ENCODE measurements at regions not wholly inside any gene's neighbourhood (a gene's known extent, or its start where the extent isn't known, plus 50 kb on each side); places are given as distances from the start of the nearest gene placed in this dataset.
"Not testable (repeated sequence)": the region's sequence is repeated elsewhere in the genome, so short reads cannot be mapped to it uniquely, and the experiment has no call there.

DNA sequence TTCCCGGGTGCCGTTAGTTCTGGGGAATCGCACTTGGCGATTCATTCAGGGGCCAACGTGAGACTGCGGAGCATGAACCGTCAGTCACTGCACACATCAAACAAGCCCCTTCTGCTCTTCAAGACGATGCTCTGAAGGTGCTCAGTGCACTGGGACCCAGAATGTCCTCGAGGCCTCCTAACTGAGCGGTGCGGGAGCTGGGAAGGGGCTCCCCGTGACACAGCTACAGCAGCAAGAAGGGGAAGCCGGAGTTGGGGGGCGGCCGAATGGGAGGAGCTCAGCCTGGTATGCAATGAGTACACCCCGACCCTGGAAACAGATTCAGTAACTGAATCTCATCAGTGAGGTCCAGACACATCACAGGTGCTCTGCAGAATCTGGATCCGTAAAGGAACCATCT is 150.8 kb downstream of the SHANK2 start:
- no peak for DNase-seq (ENCODE audit: low read depth in 2 of 3, low spot score in 1 of 3)

- DNase-seq (ENCODE audit: low read depth in 2 of 3, low spot score in 1 of 3) = no peak
Measured at GRCh38 chr11:71101046-71101445, 151.3 kb downstream of the SHANK2 start.

DNA sequence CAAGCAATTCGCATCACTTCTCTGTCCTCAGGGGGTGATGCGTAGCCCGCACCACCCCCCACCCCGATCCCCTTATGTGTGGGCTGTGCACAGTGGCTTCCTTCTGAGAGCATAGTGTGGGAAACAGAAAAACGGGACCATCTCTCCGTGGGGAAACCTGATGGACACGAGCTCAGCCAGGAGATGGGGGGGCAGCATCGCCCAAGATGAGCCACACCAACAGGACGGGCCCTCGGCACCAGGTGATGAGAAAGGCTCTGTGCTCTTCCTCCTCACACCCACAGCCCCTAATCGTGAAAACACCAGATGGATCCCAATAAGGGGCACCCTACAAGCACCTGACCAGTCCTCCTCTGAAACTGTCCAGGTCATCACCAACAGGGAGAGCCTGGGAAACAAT is 153.6 kb downstream of the SHANK2 start:
- DNase-seq (ENCODE audit: low read depth in 2 of 3, low spot score in 1 of 3) = no peak

- DNase-seq (ENCODE audit: low read depth in 2 of 3, low spot score in 1 of 3) = no peak
Measured at GRCh38 chr11:71097506-71098240, 154.7 kb downstream of the SHANK2 start.

- DNase-seq (ENCODE audit: low read depth in 2 of 3, low spot score in 1 of 3) = no peak
Measured at GRCh38 chr11:71096751-71097388, 155.5 kb downstream of the SHANK2 start.

DNA sequence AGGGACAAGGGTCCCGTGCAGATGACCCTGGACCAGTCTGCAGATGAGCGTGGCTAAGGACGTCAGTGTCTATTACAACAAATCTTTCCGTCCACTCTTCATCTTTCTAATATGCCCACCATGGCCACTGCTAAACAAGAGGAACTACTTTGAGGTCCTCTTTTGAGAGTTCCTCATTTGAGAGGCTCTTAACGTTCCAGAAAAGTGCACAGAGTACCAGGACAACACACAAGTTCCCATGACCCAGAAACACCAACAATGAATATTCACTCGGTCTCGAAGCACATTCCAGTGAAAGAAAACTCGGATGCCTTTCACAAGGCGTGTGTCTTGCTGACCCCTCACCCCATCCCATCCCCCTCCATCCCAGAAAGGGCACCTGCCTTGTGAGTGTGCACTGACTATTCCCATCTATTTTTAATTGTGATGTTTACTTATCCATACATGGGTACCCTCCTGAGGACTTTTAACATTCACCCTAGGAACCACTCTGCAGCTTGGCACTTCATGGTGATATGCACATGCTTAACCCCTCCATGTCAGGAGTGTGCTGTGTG is 157.0 kb downstream of the SHANK2 start:
- no peak for DNase-seq (ENCODE audit: low read depth in 2 of 3, low spot score in 1 of 3)

GRCh38 chr11:71094296-71095077 is 157.9 kb downstream of the SHANK2 start:
- DNase-seq (ENCODE audit: low read depth in 2 of 3, low spot score in 1 of 3) = no peak

- no peak for DNase-seq (ENCODE audit: low read depth in 2 of 3, low spot score in 1 of 3)
Measured at GRCh38 chr11:71093783-71094182, 158.6 kb downstream of the SHANK2 start.

DNA sequence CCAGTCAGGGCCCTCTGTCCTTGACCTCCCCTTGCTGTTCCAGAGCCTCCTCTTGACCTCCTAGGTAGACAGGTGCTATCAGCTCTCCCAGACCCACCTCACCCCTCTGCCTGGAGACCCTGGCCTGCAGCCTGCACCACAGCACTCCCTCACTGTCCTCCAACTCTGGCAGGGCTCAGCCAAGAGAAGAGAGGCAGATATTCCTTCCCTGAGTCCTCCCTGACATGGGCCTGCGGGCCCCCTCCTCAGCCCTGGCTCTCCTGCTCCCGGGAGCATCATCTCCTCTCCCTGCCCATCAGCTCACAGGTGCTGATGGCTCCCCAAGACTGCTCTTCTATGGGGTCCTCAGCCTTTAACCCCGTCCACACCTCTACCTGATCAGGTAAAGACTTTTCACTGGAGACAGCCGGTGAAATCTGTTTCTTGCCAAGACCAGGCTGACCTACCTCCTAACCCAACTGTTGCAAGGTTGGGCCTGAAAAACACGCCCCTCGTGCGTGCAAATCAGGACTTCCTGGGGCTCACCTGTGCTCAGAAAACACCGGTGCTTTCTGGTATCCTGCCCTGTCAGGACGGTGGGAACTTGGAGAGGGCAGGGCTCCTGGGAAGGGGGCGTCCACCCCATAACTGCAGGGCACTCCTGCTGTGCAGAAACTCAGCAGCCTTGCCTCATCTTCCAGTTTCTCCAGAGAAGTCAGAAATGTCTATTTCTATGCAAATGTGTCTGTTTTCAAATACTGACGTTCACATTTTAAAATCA is 160.7 kb downstream of the SHANK2 start:
- DNase-seq (ENCODE audit: low read depth in 2 of 3, low spot score in 1 of 3) = no peak

GRCh38 chr11:71089571-71089970 is 162.8 kb downstream of the SHANK2 start:
- no peak for DNase-seq (ENCODE audit: low read depth in 2 of 3, low spot score in 1 of 3)

GRCh38 chr11:71088314-71089215 is 163.8 kb downstream of the SHANK2 start:
- DNase-seq (ENCODE audit: low read depth in 2 of 3, low spot score in 1 of 3) = not testable (repeated sequence)

DNA sequence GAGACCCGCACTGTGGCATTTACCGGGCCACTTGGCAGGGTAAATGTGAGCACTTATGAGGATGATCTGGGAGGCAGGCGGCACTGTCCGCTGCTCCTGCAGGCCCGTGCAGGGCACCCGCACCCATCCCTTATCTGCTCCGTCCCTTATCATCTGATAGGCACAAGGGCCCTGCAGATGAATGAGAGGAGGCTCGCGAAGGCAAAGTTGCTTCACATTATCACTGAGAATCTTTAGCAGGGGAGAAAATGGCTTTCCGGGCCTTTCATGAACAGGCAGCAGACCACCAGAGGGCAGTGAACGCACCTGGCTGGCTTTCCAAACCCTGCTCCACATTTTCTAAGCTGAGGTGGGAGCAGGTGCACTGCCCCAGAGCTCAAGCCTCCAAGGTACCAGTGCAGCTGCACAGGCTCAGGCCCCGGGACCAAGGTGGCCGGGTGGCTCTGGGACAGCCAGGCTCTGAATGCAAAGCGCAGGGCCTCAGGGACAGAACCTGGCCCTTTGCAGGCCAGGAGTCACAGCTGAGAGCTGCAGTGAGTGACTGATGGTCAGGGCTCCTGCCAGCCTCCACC is 165.6 kb downstream of the SHANK2 start:
- no peak for DNase-seq (ENCODE audit: low read depth in 2 of 3, low spot score in 1 of 3)

DNA sequence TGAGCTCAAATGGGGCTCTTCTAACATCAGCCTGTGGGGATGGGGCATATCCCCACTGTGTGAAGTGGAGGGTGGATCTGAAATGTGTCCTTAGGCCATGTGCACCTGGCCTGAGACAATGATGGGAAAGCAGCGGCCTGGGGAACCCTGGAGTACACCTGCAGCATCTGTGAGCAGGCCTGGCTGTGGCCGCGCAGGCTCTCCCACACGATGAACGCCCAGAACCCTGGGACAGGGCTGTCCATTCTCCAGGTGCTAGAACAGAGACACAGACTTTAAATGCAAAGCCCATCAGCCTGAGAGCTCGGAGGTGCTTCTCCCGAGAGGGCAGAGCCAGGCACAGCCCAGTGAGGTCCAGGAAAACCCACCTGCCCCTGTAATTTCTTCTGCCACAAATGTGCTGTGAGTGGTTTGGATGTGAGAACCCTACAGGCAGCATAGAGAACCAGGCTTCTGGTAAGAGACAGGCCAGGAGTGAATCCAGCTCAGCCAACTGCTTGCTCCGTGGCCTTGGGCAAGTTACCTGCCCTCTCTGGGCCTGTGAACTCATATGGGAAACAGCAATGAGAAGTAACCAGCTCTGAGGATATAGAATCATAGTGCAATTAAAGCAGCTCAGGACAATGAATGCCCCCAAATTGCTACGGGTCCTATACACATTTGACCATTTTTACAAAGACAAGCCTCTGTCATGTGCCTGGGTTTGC is 167.9 kb downstream of the SHANK2 start:
- DNase-seq (ENCODE audit: low read depth in 2 of 3, low spot score in 1 of 3) = no peak

- DNase-seq (ENCODE audit: low read depth in 2 of 3, low spot score in 1 of 3) = no peak
Measured at GRCh38 chr11:71083105-71083504, 169.3 kb downstream of the SHANK2 start.

DNA sequence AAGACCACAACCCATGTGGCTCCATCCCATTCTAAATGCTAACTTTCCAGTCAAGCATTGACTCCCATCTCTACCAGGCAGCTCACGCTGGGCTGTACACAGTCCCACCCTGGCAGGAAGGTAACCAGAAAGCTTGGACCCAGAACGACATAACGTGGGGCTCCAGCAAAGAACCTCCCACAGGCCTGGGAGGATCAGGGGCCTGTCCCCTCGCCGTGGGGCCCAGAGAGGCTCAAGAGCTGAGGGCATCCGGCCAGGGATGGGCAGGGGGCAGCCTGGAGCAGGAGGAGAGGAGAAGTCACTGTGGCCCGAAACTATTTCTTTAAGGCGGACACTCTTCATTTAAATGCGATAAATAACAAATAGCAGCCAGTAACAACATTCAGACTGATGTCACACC is 169.9 kb downstream of the SHANK2 start:
- DNase-seq (ENCODE audit: low read depth in 2 of 3, low spot score in 1 of 3) = no peak

GRCh38 chr11:71081704-71082230 is 170.6 kb downstream of the SHANK2 start:
- DNase-seq (ENCODE audit: low read depth in 2 of 3, low spot score in 1 of 3) = no peak

DNA sequence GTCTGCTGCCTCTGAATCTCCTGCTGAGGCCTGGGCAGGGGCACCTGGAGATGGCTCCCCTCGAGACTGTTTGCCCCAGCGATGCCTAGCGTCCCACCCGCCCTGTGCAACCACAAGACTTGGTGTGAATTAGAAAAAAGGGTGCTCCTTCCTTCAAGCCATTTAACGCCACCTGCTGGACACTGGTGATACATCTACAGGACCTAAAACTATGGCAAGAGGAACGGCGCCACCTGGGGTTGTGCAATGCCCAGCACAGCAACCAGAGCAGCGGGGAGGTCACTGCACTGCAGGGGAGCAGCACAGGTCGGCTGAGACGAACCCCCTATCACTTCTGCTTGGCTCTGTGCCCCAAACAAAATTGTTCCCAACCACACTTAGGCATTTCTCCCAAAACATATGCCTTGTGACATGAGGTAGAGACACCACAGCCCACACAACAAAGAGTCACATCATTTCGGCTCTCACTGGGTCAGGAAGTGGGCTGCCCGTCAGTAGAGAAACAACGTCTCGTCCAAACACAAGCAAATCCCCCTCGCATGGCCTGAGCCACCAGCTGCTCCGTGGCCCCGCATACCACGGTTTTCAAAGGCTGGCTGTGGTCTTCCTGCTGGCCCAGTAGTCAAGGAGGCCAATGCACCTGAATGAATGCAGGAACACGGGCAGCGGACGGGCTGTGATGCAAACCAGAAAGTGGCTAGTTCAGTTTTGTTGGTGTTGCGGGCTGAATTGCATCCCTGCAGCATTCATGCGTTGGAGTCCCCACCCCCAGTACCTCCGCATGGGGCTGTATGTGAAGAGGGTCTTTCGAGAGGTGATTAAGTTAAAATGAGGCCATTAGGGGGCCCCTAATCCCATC is 171.9 kb downstream of the SHANK2 start:
- DNase-seq (ENCODE audit: low read depth in 2 of 3, low spot score in 1 of 3) = peak; percentile 29 to 49 (median 40)

- no peak for DNase-seq (ENCODE audit: low read depth in 2 of 3, low spot score in 1 of 3)
Measured at GRCh38 chr11:71079795-71080194, 172.6 kb downstream of the SHANK2 start.
